ENCODE measurements at regions not wholly inside any gene's neighbourhood (a gene's known extent, or its start where the extent isn't known, plus 50 kb on each side); places are given as distances from the start of the nearest gene placed in this dataset.

DNA sequence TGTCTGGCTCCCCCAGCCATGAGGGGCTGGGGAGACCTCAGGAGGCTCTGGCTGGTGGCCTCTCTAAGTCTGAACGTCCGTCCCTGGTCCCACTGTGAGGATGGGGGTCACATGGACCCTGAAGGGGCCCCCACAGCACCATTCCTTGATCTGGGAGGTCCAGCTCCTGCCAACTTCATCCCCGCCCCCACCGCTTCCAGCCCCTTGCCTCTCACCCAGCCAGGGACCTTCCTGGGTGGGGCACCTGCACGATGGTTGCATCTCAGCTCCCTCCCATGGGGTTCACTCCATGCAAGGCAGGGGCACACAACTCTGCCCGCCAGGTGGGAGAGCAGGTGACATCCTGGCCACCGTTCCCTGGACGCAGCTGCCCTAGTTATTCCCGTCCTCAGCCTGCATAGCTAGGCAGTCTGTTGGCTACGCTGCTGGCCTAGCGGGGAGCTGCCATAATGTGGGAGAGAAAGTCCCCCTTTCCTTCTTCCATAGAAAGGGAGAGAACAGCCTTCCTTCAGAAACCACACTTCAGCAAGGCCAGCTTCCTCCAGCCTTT is 217.9 kb upstream of the RPL38 start:
- TF ChIP-seq, protein P1, sequence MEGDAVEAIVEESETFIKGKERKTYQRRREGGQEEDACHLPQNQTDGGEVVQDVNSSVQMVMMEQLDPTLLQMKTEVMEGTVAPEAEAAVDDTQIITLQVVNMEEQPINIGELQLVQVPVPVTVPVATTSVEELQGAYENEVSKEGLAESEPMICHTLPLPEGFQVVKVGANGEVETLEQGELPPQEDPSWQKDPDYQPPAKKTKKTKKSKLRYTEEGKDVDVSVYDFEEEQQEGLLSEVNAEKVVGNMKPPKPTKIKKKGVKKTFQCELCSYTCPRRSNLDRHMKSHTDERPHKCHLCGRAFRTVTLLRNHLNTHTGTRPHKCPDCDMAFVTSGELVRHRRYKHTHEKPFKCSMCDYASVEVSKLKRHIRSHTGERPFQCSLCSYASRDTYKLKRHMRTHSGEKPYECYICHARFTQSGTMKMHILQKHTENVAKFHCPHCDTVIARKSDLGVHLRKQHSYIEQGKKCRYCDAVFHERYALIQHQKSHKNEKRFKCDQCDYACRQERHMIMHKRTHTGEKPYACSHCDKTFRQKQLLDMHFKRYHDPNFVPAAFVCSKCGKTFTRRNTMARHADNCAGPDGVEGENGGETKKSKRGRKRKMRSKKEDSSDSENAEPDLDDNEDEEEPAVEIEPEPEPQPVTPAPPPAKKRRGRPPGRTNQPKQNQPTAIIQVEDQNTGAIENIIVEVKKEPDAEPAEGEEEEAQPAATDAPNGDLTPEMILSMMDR (IDR thresholded peaks at IDR 0.05; ENCODE audit: low read depth, low read length) = no peak
- TF ChIP-seq EZH2phosphoT487 (IDR thresholded peaks at IDR 0.05; ENCODE audit: low read depth) = no peak

Data from OCI-LY3 (cell line).